HL-60 (cell line): ENCODE measurements at regions not wholly inside any gene's neighbourhood (a gene's known extent, or its start where the extent isn't known, plus 50 kb on each side); places are given as distances from the start of the nearest gene placed in this dataset.

Experiments used
- DNase-seq, 2 experiments: peaks; one replicate each; pipeline ENCODE4 v3.0.0-alpha.2; 2010 to 2020; ENCODE audit warnings: low read depth in 1 of 2, low spot score in 1 of 2
- H3K27ac ChIP-seq: fragments of 250-450 bp; sonication (Bioruptor Pico); replicated peaks from 2 replicates; pipeline ENCODE4 v1.5.1; 2020; ENCODE audit warnings: mild to moderate bottlenecking, moderate library complexity
- H3K27me3 ChIP-seq: fragments of 250-450 bp; sonication (Bioruptor Pico); 2 replicates; pipeline ENCODE4 v1.5.1; 2021; ENCODE audit warnings: mild to moderate bottlenecking, moderate library complexity; ENCODE audit not compliant: insufficient read depth, poor library complexity, severe bottlenecking
- H3K4me3 ChIP-seq: replicated peaks from 2 replicates; pipeline ENCODE4 v1.5.1; 2011; ENCODE audit warnings: mild to moderate bottlenecking, control low read depth, low read length; ENCODE audit not compliant: insufficient read depth
- GABPA ChIP-seq: IDR thresholded peaks from 2 replicates; pipeline ENCODE4 v1.6.1; 2012; ENCODE audit warnings: low read depth
- POLR2AphosphoS5 ChIP-seq: IDR thresholded peaks from 2 replicates; pipeline ENCODE4 v1.6.1; 2012; ENCODE audit warnings: low read depth
- REST ChIP-seq: IDR thresholded peaks from 2 replicates; pipeline ENCODE4 v1.6.1; 2012; ENCODE audit warnings: low read depth; ENCODE audit not compliant: insufficient replicate concordance
- SPI1 ChIP-seq: IDR thresholded peaks from 2 replicates; pipeline ENCODE4 v1.6.1; 2012; ENCODE audit warnings: low read depth, mild to moderate bottlenecking, borderline replicate concordance
- TF ChIP-seq, protein P1 (sequence below): IDR thresholded peaks from one replicate; pipeline ENCODE4 v1.5.1; 2011; ENCODE audit warnings: low read length, control low read depth, inconsistent platforms; ENCODE audit not compliant: insufficient read depth

- H3K27ac ChIP-seq = no peak overlapping the region
- DNase-seq = no peak
- H3K27me3 ChIP-seq = no peaks in the 10 kb centered on the region
- TF ChIP-seq, protein P1, sequence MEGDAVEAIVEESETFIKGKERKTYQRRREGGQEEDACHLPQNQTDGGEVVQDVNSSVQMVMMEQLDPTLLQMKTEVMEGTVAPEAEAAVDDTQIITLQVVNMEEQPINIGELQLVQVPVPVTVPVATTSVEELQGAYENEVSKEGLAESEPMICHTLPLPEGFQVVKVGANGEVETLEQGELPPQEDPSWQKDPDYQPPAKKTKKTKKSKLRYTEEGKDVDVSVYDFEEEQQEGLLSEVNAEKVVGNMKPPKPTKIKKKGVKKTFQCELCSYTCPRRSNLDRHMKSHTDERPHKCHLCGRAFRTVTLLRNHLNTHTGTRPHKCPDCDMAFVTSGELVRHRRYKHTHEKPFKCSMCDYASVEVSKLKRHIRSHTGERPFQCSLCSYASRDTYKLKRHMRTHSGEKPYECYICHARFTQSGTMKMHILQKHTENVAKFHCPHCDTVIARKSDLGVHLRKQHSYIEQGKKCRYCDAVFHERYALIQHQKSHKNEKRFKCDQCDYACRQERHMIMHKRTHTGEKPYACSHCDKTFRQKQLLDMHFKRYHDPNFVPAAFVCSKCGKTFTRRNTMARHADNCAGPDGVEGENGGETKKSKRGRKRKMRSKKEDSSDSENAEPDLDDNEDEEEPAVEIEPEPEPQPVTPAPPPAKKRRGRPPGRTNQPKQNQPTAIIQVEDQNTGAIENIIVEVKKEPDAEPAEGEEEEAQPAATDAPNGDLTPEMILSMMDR = no peak
- TF ChIP-seq GABPA (no peak), POLR2AphosphoS5 (no peak), REST (no peak), SPI1 (no peak)
- H3K4me3 ChIP-seq = no peak overlapping the region
Observed at GRCh38 chr6:23910420-23910819, 215.6 kb upstream of the NRSN1 start.

DNA sequence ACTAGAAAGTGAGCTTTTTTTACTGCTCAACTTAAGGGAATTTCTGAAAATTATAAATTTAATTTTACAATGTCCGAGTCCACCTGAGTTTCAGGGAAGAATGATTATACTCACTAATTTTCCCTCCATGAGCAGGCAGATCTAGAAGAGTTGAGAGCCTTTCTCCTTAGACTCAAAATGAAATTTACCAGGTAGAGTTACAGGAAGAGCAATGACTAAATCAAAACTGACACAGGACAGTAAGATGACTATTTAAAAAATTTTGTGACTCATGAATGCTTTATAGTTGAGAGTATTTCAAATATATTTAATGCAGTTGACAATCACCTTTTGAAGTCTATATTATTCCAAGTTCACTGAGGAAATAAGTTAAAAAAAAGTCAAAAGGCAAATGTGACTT lies 198.1 kb upstream of the NRSN1 start:
- TF ChIP-seq POLR2AphosphoS5 = no peak
- no peak for DNase-seq
- Histone ChIP-seq H3K4me3 (no peak overlapping the region), H3K27ac (no peak overlapping the region), H3K27me3 (no peaks in the 10 kb centered on the region)

DNA sequence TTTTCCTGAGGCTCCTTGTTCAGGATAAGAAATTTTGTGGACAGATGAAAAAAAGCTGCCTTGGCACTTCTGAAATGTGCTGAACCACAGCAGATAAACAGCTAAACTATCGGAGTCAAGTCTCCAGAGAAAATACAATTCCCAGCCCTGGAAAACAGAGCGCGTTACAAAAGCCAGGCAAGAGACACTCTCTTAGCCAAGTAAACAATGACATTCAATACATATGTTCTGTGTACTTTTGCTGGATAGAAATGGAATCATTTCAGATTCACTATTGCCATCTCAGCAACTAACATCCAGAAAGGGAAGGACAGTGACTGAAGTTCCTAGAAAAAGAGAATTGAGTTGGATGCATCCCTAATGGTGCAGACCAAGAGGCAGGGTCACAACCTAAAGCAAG lies 196.8 kb upstream of the NRSN1 start:
- Histone ChIP-seq H3K4me3 (no peak overlapping the region), H3K27ac (no peak overlapping the region), H3K27me3 (no peaks in the 10 kb centered on the region)
- no peak for DNase-seq
- TF ChIP-seq, protein P1 = no peak
- TF ChIP-seq SPI1 (no peak), REST (no peak), GABPA (no peak), POLR2AphosphoS5 (no peak)

DNA sequence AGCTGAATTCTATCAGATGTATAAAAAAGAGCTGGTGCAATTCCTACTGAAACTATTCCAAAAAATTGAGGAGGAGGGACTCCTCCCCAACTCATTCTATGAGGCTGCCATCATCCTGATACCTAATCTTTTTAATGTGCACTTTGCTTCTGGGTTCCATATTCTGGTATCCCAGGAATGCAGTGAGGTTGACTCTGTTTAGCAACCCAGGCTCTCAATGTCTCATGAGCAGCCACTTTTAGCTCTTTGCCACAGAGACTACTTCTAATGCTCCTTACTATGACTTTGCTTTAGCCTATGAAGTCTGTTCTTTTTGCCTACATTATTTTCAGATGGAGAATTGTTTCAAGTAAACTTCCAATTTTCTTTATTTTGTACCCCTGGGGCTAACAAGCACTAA lies 185.5 kb upstream of the NRSN1 start:
- no peak for DNase-seq
- Histone ChIP-seq H3K4me3 (no peak overlapping the region), H3K27ac (no peak overlapping the region), H3K27me3 (no peaks in the 10 kb centered on the region)
- TF ChIP-seq, protein P1 = no peak
- TF ChIP-seq POLR2AphosphoS5 = no peak
- no peak for TF ChIP-seq REST
- no peak for TF ChIP-seq GABPA
- no peak for TF ChIP-seq SPI1
